ENCODE measurements at regions not wholly inside any gene's neighbourhood (a gene's known extent, or its start where the extent isn't known, plus 50 kb on each side); places are given as distances from the start of the nearest gene placed in this dataset.

- TF ChIP-seq CTCF (IDR thresholded peaks at IDR 0.05; ENCODE audit: insufficient read depth, low read depth, low read length) (no peak), EZH2 (IDR thresholded peaks at IDR 0.05; ENCODE audit: insufficient read depth, low read length) (no peak)
These were observed 149.7 kb downstream of the CAAP1 start for GRCh38 chr9:26742828-26743476.
